Tibial nerve (tissue), 4 donors: ENCODE measurements at regions not wholly inside any gene's neighbourhood (a gene's known extent, or its start where the extent isn't known, plus 50 kb on each side); places are given as distances from the start of the nearest gene placed in this dataset.

Experiments used
- EP300 ChIP-seq, 2 donors: sonication (generic); formaldehyde crosslinking; IDR thresholded peaks; one replicate each; pipeline ENCODE4 v1.6.1; 2017; ENCODE audit warnings: antibody characterized with exemption in 2 of 2, mild to moderate bottlenecking in 1 of 2
- POLR2A ChIP-seq, 2 donors: fragments of 450-650 bp; IDR thresholded peaks; one replicate each; pipeline ENCODE4 v1.6.1; 2017; ENCODE audit warnings: antibody characterized with exemption in 2 of 2, mild to moderate bottlenecking in 2 of 2, moderate library complexity in 2 of 2
- TF ChIP-seq, protein P1 (sequence below), 5 experiments: fragments of 200-600 bp in 3 of 5; fragments of 450-650 bp in 2 of 5; sonication (generic) in 3 of 5; IDR thresholded peaks; one replicate each; pipeline ENCODE4 v1.5.1; 2016 to 2019; ENCODE audit warnings: antibody characterized with exemption in 5 of 5, mild to moderate bottlenecking in 3 of 5, moderate library complexity in 2 of 5

DNA sequence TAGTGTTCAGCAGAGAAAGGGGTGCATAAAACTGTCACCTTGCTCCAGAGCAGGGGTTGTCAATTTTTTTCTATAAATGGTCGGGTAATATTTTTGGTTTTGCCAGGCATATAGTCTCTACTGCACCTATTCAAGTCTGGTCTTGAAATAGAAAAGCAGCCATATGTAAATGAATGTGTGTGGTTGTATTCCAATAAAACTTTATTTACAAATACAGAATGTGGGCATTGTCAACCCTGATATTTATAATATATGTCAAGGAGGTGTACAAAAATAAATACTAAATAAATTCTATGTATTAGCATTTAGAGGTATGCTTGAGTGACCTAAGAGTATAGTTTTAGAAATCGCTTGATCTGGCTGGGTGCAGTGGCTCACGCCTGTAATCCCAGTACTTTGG lies 97.6 kb upstream of the SPRY2 start:
- TF ChIP-seq, protein P1, sequence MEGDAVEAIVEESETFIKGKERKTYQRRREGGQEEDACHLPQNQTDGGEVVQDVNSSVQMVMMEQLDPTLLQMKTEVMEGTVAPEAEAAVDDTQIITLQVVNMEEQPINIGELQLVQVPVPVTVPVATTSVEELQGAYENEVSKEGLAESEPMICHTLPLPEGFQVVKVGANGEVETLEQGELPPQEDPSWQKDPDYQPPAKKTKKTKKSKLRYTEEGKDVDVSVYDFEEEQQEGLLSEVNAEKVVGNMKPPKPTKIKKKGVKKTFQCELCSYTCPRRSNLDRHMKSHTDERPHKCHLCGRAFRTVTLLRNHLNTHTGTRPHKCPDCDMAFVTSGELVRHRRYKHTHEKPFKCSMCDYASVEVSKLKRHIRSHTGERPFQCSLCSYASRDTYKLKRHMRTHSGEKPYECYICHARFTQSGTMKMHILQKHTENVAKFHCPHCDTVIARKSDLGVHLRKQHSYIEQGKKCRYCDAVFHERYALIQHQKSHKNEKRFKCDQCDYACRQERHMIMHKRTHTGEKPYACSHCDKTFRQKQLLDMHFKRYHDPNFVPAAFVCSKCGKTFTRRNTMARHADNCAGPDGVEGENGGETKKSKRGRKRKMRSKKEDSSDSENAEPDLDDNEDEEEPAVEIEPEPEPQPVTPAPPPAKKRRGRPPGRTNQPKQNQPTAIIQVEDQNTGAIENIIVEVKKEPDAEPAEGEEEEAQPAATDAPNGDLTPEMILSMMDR (IDR thresholded peaks at IDR 0.05) = no peak
- TF ChIP-seq EP300 (IDR thresholded peaks at IDR 0.05) (no peak), POLR2A (IDR thresholded peaks at IDR 0.05) (no peak)
